ENCODE measurements at regions not wholly inside any gene's neighbourhood (a gene's known extent, or its start where the extent isn't known, plus 50 kb on each side); places are given as distances from the start of the nearest gene placed in this dataset.
"Not testable (repeated sequence)": the region's sequence is repeated elsewhere in the genome, so short reads cannot be mapped to it uniquely, and the experiment has no call there.

GRCh38 chr5:60530144-60530848 is 169.7 kb downstream of the DEPDC1B start:
- not testable (repeated sequence) for TF ChIP-seq CTCF (IDR thresholded peaks at IDR 0.05); POLR2A (IDR thresholded peaks at IDR 0.05); POLR2AphosphoS5 (IDR thresholded peaks at IDR 0.05; ENCODE audit: insufficient read depth in 1 of 2, low read depth in 1 of 2)
